Uterus (tissue), 3 donors: ENCODE measurements at regions not wholly inside any gene's neighbourhood (a gene's known extent, or its start where the extent isn't known, plus 50 kb on each side); places are given as distances from the start of the nearest gene placed in this dataset.

Experiments used
- DNase-seq, 2 donors: peaks; one replicate each; pipeline ENCODE4 v3.0.0-alpha.2; 2019 to 2020
- H3K27ac ChIP-seq, 2 donors: fragments of 200-600 bp; sonication (generic); 1 replicate in 1 of 2; 2 replicates in 1 of 2; pipeline ENCODE4 v1.5.1; 2016 to 2018
- H3K27me3 ChIP-seq, 2 donors: fragments of 200-600 bp; sonication (generic); one replicate each; pipeline ENCODE4 v1.5.1; 2018 to 2019; ENCODE audit warnings: control low read depth in 1 of 2
- H3K36me3 ChIP-seq, 2 donors: fragments of 200-600 bp; sonication (generic); one replicate each; pipeline ENCODE4 v1.5.1; 2019; ENCODE audit warnings: control low read depth in 1 of 2
- H3K4me1 ChIP-seq, 2 donors: fragments of 200-600 bp; sonication (generic); one replicate each; pipeline ENCODE4 v1.5.1; 2018 to 2019; ENCODE audit warnings: control low read depth in 1 of 2
- H3K4me3 ChIP-seq, 2 donors: fragments of 200-600 bp; sonication (generic); 1 replicate in 1 of 2; 2 replicates in 1 of 2; pipeline ENCODE4 v1.5.1; 2018 to 2019; ENCODE audit warnings: mild to moderate bottlenecking in 1 of 2
- H3K9me3 ChIP-seq, 2 donors: fragments of 200-600 bp; sonication (generic); one replicate each; pipeline ENCODE4 v1.5.1; 2019; ENCODE audit warnings: control low read depth in 1 of 2
- CTCF ChIP-seq, 4 experiments: fragments of 200-600 bp in 2 of 4; fragments of 450-650 bp in 2 of 4; sonication (generic) in 2 of 4; IDR thresholded peaks; one replicate each; pipeline ENCODE4 v1.5.1; 2016 to 2019; ENCODE audit warnings: antibody characterized with exemption in 4 of 4, mild to moderate bottlenecking in 2 of 4, moderate library complexity in 1 of 4
- POLR2A ChIP-seq, 2 donors: fragments of 450-650 bp; IDR thresholded peaks; one replicate each; pipeline ENCODE4 v1.6.1; 2016; ENCODE audit warnings: antibody characterized with exemption in 2 of 2, mild to moderate bottlenecking in 1 of 2, moderate library complexity in 1 of 2
- intact Hi-C: fragments of 100-400 bp; cut with DNase I; formaldehyde crosslinking; loops from one replicate; pipeline ENCODE4 v1.15.1; 2023; ENCODE audit warnings: low total_unique reads
- donor health status: DM: yes; HTN: yes; CAD: no.

DNA sequence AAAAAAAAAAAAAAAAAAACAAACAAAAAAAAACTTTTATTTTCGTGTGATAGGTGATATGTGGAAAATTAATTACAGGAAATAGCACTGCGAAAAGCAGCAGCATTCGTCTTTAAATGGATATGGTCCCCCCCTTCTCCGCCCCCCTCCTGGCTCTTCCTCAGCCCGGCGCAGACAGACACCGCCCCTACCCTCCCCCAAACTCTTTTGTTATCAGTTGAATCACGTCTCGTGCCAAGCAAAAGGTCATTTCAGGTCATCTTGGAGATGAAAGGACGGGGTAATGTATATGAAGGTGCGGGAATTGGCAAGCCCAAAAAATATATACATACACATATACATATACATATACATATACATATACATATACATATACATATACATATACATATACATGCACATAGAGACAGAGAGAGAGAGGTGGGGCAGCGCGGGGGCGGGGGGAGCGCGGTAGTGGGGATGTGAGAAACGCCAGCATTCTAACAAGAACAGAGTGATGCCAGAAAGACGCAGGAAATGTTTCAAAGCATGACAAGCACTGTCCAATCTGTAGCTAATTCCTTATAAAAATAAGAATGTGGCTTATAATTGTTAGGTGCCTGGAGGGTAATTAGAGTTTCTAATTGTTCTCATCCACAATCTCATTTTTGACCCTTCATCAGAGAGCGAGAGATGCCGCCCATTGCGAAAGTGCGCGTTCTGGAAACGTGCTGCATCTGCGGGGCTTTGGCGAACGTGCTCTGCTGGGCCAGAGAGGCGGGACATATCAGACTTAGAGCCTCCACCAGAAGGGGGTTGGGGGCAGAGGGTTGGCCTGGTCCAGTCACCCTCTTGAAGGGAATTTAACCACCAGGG lies 214.5 kb upstream of the UBASH3B start:
- DNase-seq = peak; percentile 30 to 61
- no peaks in the 10 kb centered on the region for H3K36me3 ChIP-seq
- no peaks in the 10 kb centered on the region for H3K27me3 ChIP-seq
- no peaks in the 10 kb centered on the region for H3K9me3 ChIP-seq
- no peaks in the 10 kb centered on the region for H3K4me1 ChIP-seq
- TF ChIP-seq CTCF (IDR thresholded peaks at IDR 0.05) (no peak), POLR2A (IDR thresholded peaks at IDR 0.05) (no peak)
- H3K4me3 ChIP-seq = peak overlapping the region; percentile 42 to 54
- intact Hi-C loops = no loop called here
- H3K27ac ChIP-seq = peak overlapping the region; percentile 24 to 60

DNA sequence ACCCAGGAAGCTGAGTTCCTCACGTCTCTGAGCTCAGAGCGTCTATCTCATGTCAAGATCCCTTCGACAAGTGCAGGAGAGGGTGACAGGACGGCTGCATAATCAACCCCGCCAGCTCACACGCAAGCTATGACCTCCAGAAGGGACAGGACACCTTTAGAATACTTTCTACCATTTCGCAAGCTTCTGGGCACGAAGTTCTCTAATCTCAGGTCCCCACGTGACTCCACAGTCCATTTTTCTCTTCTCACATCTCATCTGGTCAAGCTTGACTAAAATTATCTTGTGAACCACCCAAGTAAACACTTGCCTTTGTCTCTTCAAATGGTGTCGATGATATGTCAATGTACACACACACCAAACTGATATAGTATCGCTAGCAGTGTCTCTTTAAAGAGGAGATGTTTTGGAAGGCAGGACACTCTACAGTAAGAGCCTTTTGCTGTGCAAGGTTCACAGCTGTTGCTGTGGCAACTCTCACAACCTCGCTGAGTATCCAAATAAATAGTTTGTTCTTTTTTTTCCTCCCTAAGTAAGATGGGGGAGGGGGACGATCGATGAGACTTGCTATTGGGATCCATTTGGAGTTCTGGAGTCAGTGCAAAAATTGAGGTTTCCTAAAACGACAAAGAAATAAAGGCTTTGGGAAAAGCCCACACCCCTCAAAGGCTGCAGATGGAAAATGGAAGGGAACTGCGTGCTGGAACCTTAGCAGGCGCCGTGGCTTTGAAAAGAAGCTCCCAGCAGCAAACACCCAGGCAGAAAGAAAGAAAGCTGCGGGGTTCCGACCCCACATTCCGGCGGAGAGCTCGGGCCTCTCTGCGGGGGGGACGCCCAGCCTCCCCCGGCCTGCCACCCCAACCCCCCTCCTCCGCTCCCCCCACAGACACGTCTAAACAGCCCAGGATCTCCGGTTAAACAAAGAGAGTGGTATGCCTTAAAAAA lies 215.4 kb upstream of the UBASH3B start:
- H3K9me3 ChIP-seq = no peaks in the 10 kb centered on the region
- no peaks in the 10 kb centered on the region for H3K27me3 ChIP-seq
- no peak for TF ChIP-seq CTCF (IDR thresholded peaks at IDR 0.05)
- TF ChIP-seq POLR2A (IDR thresholded peaks at IDR 0.05) = no peak
- intact Hi-C loops = no loop called here
- H3K4me3 ChIP-seq = peak overlapping the region; percentile 42 to 54
- no peaks in the 10 kb centered on the region for H3K36me3 ChIP-seq
- H3K4me1 ChIP-seq = no peaks in the 10 kb centered on the region
- DNase-seq = peak; percentile 25 to 40
- H3K27ac ChIP-seq = peak overlapping the region; percentile 24 to 60

DNA sequence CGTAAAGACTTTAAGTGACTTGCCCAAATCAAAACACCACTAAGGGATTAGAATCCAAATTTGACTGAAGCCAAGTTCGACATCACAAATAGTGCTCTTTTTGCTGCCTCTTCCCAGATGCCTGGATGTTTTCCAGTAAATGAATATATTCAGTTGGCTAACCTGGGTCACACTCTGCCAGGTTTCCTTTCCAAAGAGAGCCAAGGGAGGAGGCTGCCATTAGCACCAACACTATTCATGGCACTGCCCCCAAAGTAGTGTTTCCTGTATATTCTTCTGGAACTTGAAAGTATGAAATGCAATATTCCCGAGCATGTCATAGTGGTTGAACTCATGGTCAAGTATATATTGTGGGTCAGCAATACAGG lies 219.3 kb upstream of the UBASH3B start:
- no peak for DNase-seq
- Histone ChIP-seq H3K9me3 (no peaks in the 10 kb centered on the region), H3K27me3 (no peaks in the 10 kb centered on the region), H3K4me3 (no peak overlapping the region), H3K27ac (no peak overlapping the region), H3K36me3 (no peaks in the 10 kb centered on the region), H3K4me1 (no peaks in the 10 kb centered on the region)
- TF ChIP-seq CTCF (IDR thresholded peaks at IDR 0.05) (no peak), POLR2A (IDR thresholded peaks at IDR 0.05) (no peak)
- intact Hi-C loops = no loop called here

DNA sequence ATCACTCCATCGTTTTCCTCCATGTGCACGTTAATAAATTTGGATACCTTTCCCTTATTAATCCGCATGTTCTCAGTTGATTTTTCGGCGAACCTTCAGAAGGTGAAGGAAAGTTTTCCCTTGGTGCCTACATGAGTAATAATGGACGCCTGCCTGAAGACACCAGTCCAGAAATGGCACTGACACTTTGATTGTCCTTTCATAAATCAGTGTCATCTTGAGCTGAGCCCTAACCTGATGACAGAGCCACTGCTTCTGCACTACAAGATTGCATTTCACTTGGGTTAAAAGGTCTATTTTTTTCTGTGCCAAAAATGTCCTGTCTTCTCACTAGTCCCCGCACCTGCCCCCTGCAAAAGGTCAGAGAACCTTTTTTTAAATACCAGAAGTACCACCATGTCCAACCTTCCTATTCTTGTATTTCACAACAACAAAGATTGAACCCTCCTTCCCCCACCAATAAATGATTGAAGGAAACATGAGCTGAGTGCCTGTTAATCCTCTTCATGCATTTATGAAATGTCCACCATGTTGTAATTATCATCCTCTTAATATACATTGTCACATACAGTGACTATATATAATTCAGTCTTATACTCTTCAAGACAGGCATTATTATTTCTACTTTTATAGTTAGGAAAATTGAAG lies 219.9 kb upstream of the UBASH3B start:
- no peak overlapping the region for H3K4me3 ChIP-seq
- no peak for DNase-seq
- H3K27me3 ChIP-seq = no peaks in the 10 kb centered on the region
- intact Hi-C loops = no loop called here
- no peak overlapping the region for H3K27ac ChIP-seq
- H3K9me3 ChIP-seq = no peaks in the 10 kb centered on the region
- no peaks in the 10 kb centered on the region for H3K4me1 ChIP-seq
- TF ChIP-seq POLR2A (IDR thresholded peaks at IDR 0.05) (no peak), CTCF (IDR thresholded peaks at IDR 0.05) (no peak)
- no peaks in the 10 kb centered on the region for H3K36me3 ChIP-seq
